Endothelial cell of umbilical vein (primary cell): ENCODE measurements at regions not wholly inside any gene's neighbourhood (a gene's known extent, or its start where the extent isn't known, plus 50 kb on each side); places are given as distances from the start of the nearest gene placed in this dataset.

Experiments used
- EZH2 ChIP-seq: IDR thresholded peaks from 2 replicates; pipeline ENCODE4 v1.6.1; 2012; ENCODE audit warnings: borderline replicate concordance, low read depth, mild to moderate bottlenecking, moderate library complexity, low read length, inconsistent platforms; ENCODE audit not compliant: severe bottlenecking
- POLR2A ChIP-seq: IDR thresholded peaks from 2 replicates; pipeline ENCODE4 v1.6.1; 2012; ENCODE audit warnings: low read depth, mild to moderate bottlenecking, control low read depth, low read length
- TF ChIP-seq, protein P1 (sequence below), 2 donors: IDR thresholded peaks; 1 replicate in 1 of 2; 2 replicates in 1 of 2; pipeline ENCODE4 v1.5.1; 2011; ENCODE audit warnings: low read length in 2 of 2, mild to moderate bottlenecking in 2 of 2, moderate library complexity in 2 of 2, control low read depth in 1 of 2, inconsistent platforms in 1 of 2, low read depth in 1 of 2; ENCODE audit not compliant: insufficient read depth in 1 of 2; ENCODE audit errors: extremely low read depth in 1 of 2

DNA sequence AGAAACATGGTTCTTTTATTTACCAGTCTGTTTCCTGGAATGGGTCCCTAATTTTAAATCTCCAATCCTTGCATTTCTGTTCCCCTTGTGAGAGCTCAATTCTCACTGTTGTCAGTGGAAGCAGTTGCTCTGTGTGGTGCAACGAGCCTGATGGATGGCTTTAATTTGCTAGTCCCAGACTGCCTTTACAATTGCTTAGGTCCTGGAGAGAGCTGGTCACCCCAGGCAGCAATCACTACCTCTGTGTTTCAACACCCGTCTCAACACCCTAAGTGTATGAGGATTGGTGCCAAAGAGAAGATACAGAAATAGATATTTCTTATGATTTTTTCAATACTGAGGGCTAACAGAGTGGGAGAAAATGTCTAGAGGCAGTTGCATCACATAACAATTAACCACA, 873.8 kb downstream of the GLUD2 start:
- TF ChIP-seq, protein P1, sequence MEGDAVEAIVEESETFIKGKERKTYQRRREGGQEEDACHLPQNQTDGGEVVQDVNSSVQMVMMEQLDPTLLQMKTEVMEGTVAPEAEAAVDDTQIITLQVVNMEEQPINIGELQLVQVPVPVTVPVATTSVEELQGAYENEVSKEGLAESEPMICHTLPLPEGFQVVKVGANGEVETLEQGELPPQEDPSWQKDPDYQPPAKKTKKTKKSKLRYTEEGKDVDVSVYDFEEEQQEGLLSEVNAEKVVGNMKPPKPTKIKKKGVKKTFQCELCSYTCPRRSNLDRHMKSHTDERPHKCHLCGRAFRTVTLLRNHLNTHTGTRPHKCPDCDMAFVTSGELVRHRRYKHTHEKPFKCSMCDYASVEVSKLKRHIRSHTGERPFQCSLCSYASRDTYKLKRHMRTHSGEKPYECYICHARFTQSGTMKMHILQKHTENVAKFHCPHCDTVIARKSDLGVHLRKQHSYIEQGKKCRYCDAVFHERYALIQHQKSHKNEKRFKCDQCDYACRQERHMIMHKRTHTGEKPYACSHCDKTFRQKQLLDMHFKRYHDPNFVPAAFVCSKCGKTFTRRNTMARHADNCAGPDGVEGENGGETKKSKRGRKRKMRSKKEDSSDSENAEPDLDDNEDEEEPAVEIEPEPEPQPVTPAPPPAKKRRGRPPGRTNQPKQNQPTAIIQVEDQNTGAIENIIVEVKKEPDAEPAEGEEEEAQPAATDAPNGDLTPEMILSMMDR (IDR thresholded peaks at IDR 0.05; ENCODE audit: extremely low read depth in 1 of 2, insufficient read depth in 1 of 2, low read depth in 1 of 2, low read length in 2 of 2): no peak
- no peak for TF ChIP-seq EZH2
- TF ChIP-seq POLR2A: no peak
